Epithelial cell of proximal tubule (primary cell): ENCODE measurements at regions not wholly inside any gene's neighbourhood (a gene's known extent, or its start where the extent isn't known, plus 50 kb on each side); places are given as distances from the start of the nearest gene placed in this dataset.
A peak's percentile ranks its signal among the peaks of the same experiment; 100 is the strongest.

ENCODE experiments used
- DNase-seq: peaks from one replicate; pipeline ENCODE4 v3.0.0-alpha.2; 2011; ENCODE audit warnings: low read depth
- H3K4me3 ChIP-seq: 2 replicates; pipeline ENCODE4 v1.5.1; 2011; ENCODE audit warnings: low read depth, mild to moderate bottlenecking, low read length
- CTCF ChIP-seq: conservative IDR thresholded peaks from 2 replicates; pipeline ENCODE4 v1.5.1; 2012; ENCODE audit warnings: low read depth, mild to moderate bottlenecking, low read length

- TF ChIP-seq CTCF, result peak; percentile 21
- no peak overlapping the region for H3K4me3 ChIP-seq
- no peak for DNase-seq
Measured at GRCh38 chr7:106978425-106979420, 65.8 kb upstream of the PRKAR2B start.

- no peak overlapping the region for H3K4me3 ChIP-seq
- no peak for DNase-seq
- TF ChIP-seq CTCF, result no peak
Measured at GRCh38 chr7:106979551-106980357, 64.8 kb upstream of the PRKAR2B start.

GRCh38 chr7:106980358-106980685 is 64.2 kb upstream of the PRKAR2B start:
- no peak for TF ChIP-seq CTCF
- DNase-seq, result no peak
- H3K4me3 ChIP-seq, result no peak overlapping the region

GRCh38 chr7:106982415-106982814 is 62.1 kb upstream of the PRKAR2B start:
- H3K4me3 ChIP-seq, result no peak overlapping the region
- no peak for DNase-seq
- TF ChIP-seq CTCF, result no peak

- no peak for TF ChIP-seq CTCF
- DNase-seq, result no peak
- H3K4me3 ChIP-seq, result no peak overlapping the region
Measured at GRCh38 chr7:106984034-106984433, 60.5 kb upstream of the PRKAR2B start.

- TF ChIP-seq CTCF, result no peak
- H3K4me3 ChIP-seq, result no peak overlapping the region
- DNase-seq, result no peak
Measured at GRCh38 chr7:106986450-106986977, 58.0 kb upstream of the PRKAR2B start.
